Astrocyte (in vitro differentiated cells and primary cell): ENCODE measurements at regions not wholly inside any gene's neighbourhood (a gene's known extent, or its start where the extent isn't known, plus 50 kb on each side); places are given as distances from the start of the nearest gene placed in this dataset.

ENCODE experiments used
- DNase-seq: peaks from one replicate; pipeline ENCODE4 v3.0.0-alpha.2; 2010; ENCODE audit warnings: low read depth
- FAIRE-seq: peaks from 2 replicates; lab custom pipeline; 2011; peaks lifted over from hg19 to GRCh38; lab: Jason Lieb, UNC
- H2AFZ ChIP-seq: 2 replicates; pipeline ENCODE4 v1.6.0; 2012; ENCODE audit warnings: low read depth, low read length, inconsistent platforms
- H3K27ac ChIP-seq: 2 replicates; pipeline ENCODE4 v1.5.1; 2011; ENCODE audit warnings: low read depth, low read length, inconsistent platforms
- H3K27me3 ChIP-seq: 2 replicates; pipeline ENCODE4 v1.6.0; 2011; ENCODE audit warnings: low read length, inconsistent platforms; ENCODE audit not compliant: insufficient read depth
- H3K36me3 ChIP-seq: 2 replicates; pipeline ENCODE4 v1.5.1; 2011; ENCODE audit warnings: low read length, inconsistent platforms; ENCODE audit not compliant: insufficient read depth
- H3K4me1 ChIP-seq: 2 replicates; pipeline ENCODE4 v1.5.1; 2011; ENCODE audit warnings: low read length, inconsistent platforms; ENCODE audit not compliant: insufficient read depth
- H3K4me2 ChIP-seq: 2 replicates; pipeline ENCODE4 v1.6.0; 2012; ENCODE audit warnings: low read length, inconsistent platforms
- H3K4me3 ChIP-seq: 2 replicates; pipeline ENCODE4 v1.5.1; 2011; ENCODE audit warnings: low read depth, mild to moderate bottlenecking, low read length, inconsistent platforms; ENCODE audit not compliant: insufficient read depth
- H3K79me2 ChIP-seq: 2 replicates; pipeline ENCODE4 v1.6.0; 2012; ENCODE audit warnings: mild to moderate bottlenecking, low read length, inconsistent platforms; ENCODE audit not compliant: insufficient read depth
- H3K9ac ChIP-seq: 2 replicates; pipeline ENCODE4 v1.6.0; 2012; ENCODE audit warnings: mild to moderate bottlenecking, low read length, inconsistent platforms
- H3K9me3 ChIP-seq: 2 replicates; pipeline ENCODE4 v1.5.1; 2012; ENCODE audit warnings: low read depth, mild to moderate bottlenecking, low read length, inconsistent platforms; ENCODE audit not compliant: insufficient read depth
- H4K20me1 ChIP-seq: 2 replicates; pipeline ENCODE4 v1.6.0; 2012; ENCODE audit warnings: low read length, inconsistent platforms; ENCODE audit not compliant: insufficient read depth
- H3K27ac Mint-ChIP-seq: one replicate; pipeline ENCODE4 v1.8.0; 2021; ENCODE audit warnings: mild to moderate bottlenecking, mixed read lengths; ENCODE audit not compliant: unreplicated experiment
- H3K27me3 Mint-ChIP-seq: one replicate; pipeline ENCODE4 v1.8.0; 2021; ENCODE audit warnings: low read depth, mixed read lengths; ENCODE audit not compliant: unreplicated experiment
- H3K36me3 Mint-ChIP-seq: one replicate; pipeline ENCODE4 v1.8.0; 2021; ENCODE audit warnings: low read depth, mixed read lengths; ENCODE audit not compliant: unreplicated experiment
- H3K4me1 Mint-ChIP-seq: one replicate; pipeline ENCODE4 v1.8.0; 2021; ENCODE audit warnings: low read depth, mixed read lengths; ENCODE audit not compliant: unreplicated experiment
- H3K4me3 Mint-ChIP-seq: one replicate; pipeline ENCODE4 v1.8.0; 2021; ENCODE audit warnings: mild to moderate bottlenecking, moderate library complexity, mixed read lengths; ENCODE audit not compliant: unreplicated experiment
- H3K9me3 Mint-ChIP-seq: one replicate; pipeline ENCODE4 v1.8.0; 2021; ENCODE audit warnings: mild to moderate bottlenecking, mixed read lengths; ENCODE audit not compliant: unreplicated experiment
- EZH2 ChIP-seq: IDR thresholded peaks from 2 replicates; pipeline ENCODE4 v1.6.1; 2012; ENCODE audit warnings: mild to moderate bottlenecking, low read length, inconsistent platforms; ENCODE audit not compliant: insufficient read depth
- TF ChIP-seq, protein P1 (sequence below): IDR thresholded peaks from 2 replicates; pipeline ENCODE4 v1.5.1; 2011; ENCODE audit warnings: low read depth, mild to moderate bottlenecking, inconsistent platforms, low read length, moderate library complexity; ENCODE audit not compliant: insufficient read depth

DNA sequence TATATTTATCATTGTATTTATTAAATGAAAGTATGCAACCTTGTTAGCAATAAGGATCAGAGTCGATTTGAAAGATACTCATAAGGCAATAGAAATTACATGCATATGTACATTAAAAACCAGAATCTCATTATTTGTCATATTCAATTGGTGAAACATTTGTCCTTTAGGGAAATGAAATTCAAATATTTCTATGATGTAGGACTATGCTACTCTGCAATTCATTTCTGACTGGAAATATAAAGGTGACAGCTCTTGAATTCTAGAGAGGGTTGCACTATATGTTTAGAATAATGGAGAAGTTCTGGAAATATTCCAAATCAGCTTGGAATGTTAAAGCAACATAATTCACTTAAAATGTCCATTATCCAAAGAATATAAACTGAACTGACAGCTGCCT lies 1519.8 kb downstream of the ARAP2 start:
- no peaks in the 10 kb centered on the region for H3K36me3 ChIP-seq
- no peaks in the 10 kb centered on the region for H3K27me3 ChIP-seq
- no peak overlapping the region for H3K27ac Mint-ChIP-seq
- H3K4me3 Mint-ChIP-seq: no peak overlapping the region
- no peak for TF ChIP-seq EZH2
- TF ChIP-seq, protein P1, sequence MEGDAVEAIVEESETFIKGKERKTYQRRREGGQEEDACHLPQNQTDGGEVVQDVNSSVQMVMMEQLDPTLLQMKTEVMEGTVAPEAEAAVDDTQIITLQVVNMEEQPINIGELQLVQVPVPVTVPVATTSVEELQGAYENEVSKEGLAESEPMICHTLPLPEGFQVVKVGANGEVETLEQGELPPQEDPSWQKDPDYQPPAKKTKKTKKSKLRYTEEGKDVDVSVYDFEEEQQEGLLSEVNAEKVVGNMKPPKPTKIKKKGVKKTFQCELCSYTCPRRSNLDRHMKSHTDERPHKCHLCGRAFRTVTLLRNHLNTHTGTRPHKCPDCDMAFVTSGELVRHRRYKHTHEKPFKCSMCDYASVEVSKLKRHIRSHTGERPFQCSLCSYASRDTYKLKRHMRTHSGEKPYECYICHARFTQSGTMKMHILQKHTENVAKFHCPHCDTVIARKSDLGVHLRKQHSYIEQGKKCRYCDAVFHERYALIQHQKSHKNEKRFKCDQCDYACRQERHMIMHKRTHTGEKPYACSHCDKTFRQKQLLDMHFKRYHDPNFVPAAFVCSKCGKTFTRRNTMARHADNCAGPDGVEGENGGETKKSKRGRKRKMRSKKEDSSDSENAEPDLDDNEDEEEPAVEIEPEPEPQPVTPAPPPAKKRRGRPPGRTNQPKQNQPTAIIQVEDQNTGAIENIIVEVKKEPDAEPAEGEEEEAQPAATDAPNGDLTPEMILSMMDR: no peak
- H3K9me3 Mint-ChIP-seq: no peaks in the 10 kb centered on the region
- no peak for DNase-seq
- H3K4me1 Mint-ChIP-seq: peaks cover 9% of the 10 kb centered on the region
- no peaks in the 10 kb centered on the region for H3K27me3 Mint-ChIP-seq
- no peak overlapping the region for H3K27ac ChIP-seq
- no peak overlapping the region for H3K9ac ChIP-seq
- H2AFZ ChIP-seq: no peak overlapping the region
- no peaks in the 10 kb centered on the region for H3K79me2 ChIP-seq
- no peaks in the 10 kb centered on the region for H3K36me3 Mint-ChIP-seq
- no peak for FAIRE-seq
- no peaks in the 10 kb centered on the region for H4K20me1 ChIP-seq
- H3K4me2 ChIP-seq: no peak overlapping the region
- H3K9me3 ChIP-seq: no peaks in the 10 kb centered on the region
- H3K4me1 ChIP-seq: no peaks in the 10 kb centered on the region
- H3K4me3 ChIP-seq: no peak overlapping the region

DNA sequence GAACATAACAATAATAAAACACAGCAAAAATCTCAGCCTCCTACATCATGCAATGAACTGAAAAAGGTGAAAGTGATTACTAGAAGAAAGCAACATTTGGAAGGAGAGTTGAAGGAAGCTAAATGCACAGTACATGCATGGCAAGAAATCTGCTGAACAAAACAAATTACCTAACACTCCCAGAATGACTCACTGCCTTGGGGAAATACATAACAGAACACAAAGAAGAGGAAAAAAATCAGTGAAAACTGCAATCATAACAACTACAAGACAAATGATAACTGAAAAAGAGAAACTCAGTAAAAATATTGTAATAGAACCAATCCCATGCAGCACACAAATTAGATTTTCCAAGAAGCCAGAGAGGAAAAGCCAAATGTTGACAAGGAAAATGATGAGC lies 1513.2 kb downstream of the ARAP2 start:
- H3K27ac ChIP-seq: no peak overlapping the region
- H3K36me3 ChIP-seq: no peaks in the 10 kb centered on the region
- TF ChIP-seq EZH2: no peak
- TF ChIP-seq, protein P1: no peak
- DNase-seq: no peak
- H2AFZ ChIP-seq: no peak overlapping the region
- Mint-ChIP-seq H3K27ac (peak overlapping the region; percentile 72), H3K9me3 (no peaks in the 10 kb centered on the region), H3K36me3 (no peaks in the 10 kb centered on the region), H3K4me3 (no peak overlapping the region), H3K27me3 (no peaks in the 10 kb centered on the region), H3K4me1 (peaks cover 16% of the 10 kb centered on the region)
- H3K4me2 ChIP-seq: no peak overlapping the region
- no peaks in the 10 kb centered on the region for H3K4me1 ChIP-seq
- no peak overlapping the region for H3K4me3 ChIP-seq
- H3K9me3 ChIP-seq: no peaks in the 10 kb centered on the region
- H4K20me1 ChIP-seq: no peaks in the 10 kb centered on the region
- no peak overlapping the region for H3K9ac ChIP-seq
- no peaks in the 10 kb centered on the region for H3K27me3 ChIP-seq
- H3K79me2 ChIP-seq: no peaks in the 10 kb centered on the region
- no peak for FAIRE-seq

DNA sequence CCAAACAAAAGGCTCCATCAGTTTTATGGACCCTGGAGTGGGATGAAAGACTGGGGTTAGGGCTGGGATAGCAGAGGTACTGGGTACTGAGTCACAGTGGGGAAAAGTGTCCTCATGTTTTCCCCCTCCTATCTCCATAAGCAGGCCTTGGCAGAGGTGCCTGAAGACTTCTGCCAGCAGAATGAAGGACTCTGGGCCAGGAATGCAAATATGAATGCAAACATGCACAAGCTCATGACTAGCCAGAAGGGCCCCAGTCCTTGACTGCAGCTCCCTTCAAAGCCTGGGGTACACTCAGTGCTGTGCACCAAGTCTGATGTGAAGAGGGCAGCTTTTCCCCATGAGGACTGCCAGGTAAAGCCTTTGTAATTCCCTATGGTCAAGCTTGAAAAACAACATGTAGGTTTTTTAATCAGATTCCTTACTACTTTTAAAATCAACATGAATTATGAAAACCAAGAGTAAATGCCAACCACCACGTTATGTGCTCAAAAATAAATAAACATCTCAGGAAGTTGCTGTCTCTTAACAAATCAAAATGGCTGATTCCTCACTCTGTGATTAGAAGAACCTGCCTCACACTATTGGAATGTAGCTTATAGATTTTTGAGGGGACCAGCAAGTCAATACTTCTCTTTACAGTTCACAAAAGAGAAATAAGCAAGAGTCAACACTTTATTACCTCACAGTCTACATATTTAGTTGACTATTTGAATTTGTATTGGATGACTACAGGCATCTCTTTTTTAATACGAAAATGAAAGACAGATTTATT lies 1512.0 kb downstream of the ARAP2 start:
- no peaks in the 10 kb centered on the region for H3K27me3 ChIP-seq
- no peaks in the 10 kb centered on the region for H3K79me2 ChIP-seq
- H4K20me1 ChIP-seq: no peaks in the 10 kb centered on the region
- no peak overlapping the region for H3K9ac ChIP-seq
- no peaks in the 10 kb centered on the region for H3K27me3 Mint-ChIP-seq
- no peak overlapping the region for H3K4me2 ChIP-seq
- FAIRE-seq: no peak
- no peak overlapping the region for H3K4me3 Mint-ChIP-seq
- H2AFZ ChIP-seq: no peak overlapping the region
- no peaks in the 10 kb centered on the region for H3K9me3 Mint-ChIP-seq
- H3K9me3 ChIP-seq: no peaks in the 10 kb centered on the region
- no peaks in the 10 kb centered on the region for H3K36me3 Mint-ChIP-seq
- no peak for TF ChIP-seq EZH2
- TF ChIP-seq, protein P1: no peak
- peak overlapping the region; percentile 66 for H3K27ac Mint-ChIP-seq
- no peaks in the 10 kb centered on the region for H3K36me3 ChIP-seq
- no peak for DNase-seq
- H3K4me1 ChIP-seq: no peaks in the 10 kb centered on the region
- H3K27ac ChIP-seq: no peak overlapping the region
- peaks cover 16% of the 10 kb centered on the region for H3K4me1 Mint-ChIP-seq
- no peak overlapping the region for H3K4me3 ChIP-seq
